ENCODE measurements at regions not wholly inside any gene's neighbourhood (a gene's known extent, or its start where the extent isn't known, plus 50 kb on each side); places are given as distances from the start of the nearest gene placed in this dataset.

DNA sequence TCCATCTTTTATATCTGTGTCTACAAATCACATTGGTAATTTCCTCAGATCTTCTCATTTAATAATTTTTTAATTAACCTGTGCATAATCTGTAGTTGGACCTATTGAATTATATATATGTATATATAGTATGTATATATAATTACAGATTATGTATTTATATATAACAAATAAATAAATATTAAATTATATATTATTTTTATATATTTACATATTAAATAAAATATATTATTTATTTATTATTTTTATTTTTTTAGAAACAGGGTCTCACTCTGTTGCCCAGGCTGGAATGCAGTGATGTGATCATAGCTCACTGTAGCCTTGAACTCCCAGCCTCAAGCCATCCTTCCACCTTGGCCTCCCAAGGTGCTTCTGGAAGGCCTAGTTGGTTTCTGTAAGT is 197.9 kb downstream of the FGF9 start:
- ChIA-PET POLR2A (no interaction called here), CTCF (no interaction called here)
- DNase-seq (ENCODE audit: low read depth, low spot score): no peak
- Histone ChIP-seq H3K4me3 (ENCODE audit: low read depth in 2 of 2, low read length in 2 of 2) (no peak overlapping the region), H3K4me1 (ENCODE audit: control insufficient read depth, insufficient read depth, low read length) (no peaks in the 10 kb centered on the region), H3K27me3 (ENCODE audit: control insufficient read depth, insufficient read depth, low read length) (no peaks in the 10 kb centered on the region), H3K27ac (ENCODE audit: low read length) (no peak overlapping the region), H3K36me3 (ENCODE audit: control insufficient read depth, insufficient read depth, low read length) (no peaks in the 10 kb centered on the region), H3K9me3 (ENCODE audit: control insufficient read depth, insufficient read depth, low read depth, low read length) (no peaks in the 10 kb centered on the region)
- intact Hi-C loops (cut with micrococcal nuclease; ENCODE audit: unreplicated experiment) (no loop called here), in situ Hi-C loops (cut with HindIII; ENCODE audit: low pct_unique_long_range_greater_than_20kb, low sequenced_read_pairs) (no loop called here)
- no peak for ATAC-seq
- no TSS peak for BruUV-seq (replicated peaks)
- TF ChIP-seq SIN3A (IDR thresholded peaks at IDR 0.05; ENCODE audit: borderline replicate concordance, insufficient read depth, low read depth, low read length): no peak
- no peak for TF ChIP-seq POLR2AphosphoS5 (IDR thresholded peaks at IDR 0.05; ENCODE audit: low read depth, low read length)
- TF ChIP-seq TCF7L2 (IDR thresholded peaks at IDR 0.05; ENCODE audit: low read depth, low read length): no peak
- TF ChIP-seq, protein P1, sequence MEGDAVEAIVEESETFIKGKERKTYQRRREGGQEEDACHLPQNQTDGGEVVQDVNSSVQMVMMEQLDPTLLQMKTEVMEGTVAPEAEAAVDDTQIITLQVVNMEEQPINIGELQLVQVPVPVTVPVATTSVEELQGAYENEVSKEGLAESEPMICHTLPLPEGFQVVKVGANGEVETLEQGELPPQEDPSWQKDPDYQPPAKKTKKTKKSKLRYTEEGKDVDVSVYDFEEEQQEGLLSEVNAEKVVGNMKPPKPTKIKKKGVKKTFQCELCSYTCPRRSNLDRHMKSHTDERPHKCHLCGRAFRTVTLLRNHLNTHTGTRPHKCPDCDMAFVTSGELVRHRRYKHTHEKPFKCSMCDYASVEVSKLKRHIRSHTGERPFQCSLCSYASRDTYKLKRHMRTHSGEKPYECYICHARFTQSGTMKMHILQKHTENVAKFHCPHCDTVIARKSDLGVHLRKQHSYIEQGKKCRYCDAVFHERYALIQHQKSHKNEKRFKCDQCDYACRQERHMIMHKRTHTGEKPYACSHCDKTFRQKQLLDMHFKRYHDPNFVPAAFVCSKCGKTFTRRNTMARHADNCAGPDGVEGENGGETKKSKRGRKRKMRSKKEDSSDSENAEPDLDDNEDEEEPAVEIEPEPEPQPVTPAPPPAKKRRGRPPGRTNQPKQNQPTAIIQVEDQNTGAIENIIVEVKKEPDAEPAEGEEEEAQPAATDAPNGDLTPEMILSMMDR (IDR thresholded peaks at IDR 0.05): no peak
- TF ChIP-seq, protein P2, sequence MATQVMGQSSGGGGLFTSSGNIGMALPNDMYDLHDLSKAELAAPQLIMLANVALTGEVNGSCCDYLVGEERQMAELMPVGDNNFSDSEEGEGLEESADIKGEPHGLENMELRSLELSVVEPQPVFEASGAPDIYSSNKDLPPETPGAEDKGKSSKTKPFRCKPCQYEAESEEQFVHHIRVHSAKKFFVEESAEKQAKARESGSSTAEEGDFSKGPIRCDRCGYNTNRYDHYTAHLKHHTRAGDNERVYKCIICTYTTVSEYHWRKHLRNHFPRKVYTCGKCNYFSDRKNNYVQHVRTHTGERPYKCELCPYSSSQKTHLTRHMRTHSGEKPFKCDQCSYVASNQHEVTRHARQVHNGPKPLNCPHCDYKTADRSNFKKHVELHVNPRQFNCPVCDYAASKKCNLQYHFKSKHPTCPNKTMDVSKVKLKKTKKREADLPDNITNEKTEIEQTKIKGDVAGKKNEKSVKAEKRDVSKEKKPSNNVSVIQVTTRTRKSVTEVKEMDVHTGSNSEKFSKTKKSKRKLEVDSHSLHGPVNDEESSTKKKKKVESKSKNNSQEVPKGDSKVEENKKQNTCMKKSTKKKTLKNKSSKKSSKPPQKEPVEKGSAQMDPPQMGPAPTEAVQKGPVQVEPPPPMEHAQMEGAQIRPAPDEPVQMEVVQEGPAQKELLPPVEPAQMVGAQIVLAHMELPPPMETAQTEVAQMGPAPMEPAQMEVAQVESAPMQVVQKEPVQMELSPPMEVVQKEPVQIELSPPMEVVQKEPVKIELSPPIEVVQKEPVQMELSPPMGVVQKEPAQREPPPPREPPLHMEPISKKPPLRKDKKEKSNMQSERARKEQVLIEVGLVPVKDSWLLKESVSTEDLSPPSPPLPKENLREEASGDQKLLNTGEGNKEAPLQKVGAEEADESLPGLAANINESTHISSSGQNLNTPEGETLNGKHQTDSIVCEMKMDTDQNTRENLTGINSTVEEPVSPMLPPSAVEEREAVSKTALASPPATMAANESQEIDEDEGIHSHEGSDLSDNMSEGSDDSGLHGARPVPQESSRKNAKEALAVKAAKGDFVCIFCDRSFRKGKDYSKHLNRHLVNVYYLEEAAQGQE (IDR thresholded peaks at IDR 0.05; ENCODE audit: insufficient read depth in 1 of 2, low read depth in 2 of 2, low read length in 1 of 2): no peak

DNA sequence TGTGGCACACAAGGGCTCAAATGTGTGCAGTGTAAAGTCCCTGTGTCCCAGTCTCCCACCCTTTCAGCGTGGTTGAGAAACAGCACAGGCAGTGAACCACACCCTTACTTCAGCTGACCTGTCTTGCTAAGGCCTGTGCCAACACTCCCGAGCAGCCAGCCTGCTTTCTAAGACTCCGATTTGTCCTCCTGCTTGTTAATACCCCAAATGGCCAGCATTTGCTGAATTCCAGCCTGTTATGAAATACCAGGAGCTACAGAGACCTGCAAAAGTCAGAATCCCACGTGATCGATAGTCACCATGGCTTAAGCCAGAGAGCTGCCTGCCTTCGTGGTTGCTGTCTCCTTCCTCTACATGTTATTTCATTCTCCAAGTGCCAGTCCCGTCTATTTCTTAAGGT is 200.5 kb downstream of the FGF9 start:
- no TSS peak for BruUV-seq (replicated peaks)

More for the DNA sequence above, 200.5 kb downstream of the FGF9 start:
- no peaks in the 10 kb centered on the region for H3K9me3 ChIP-seq (ENCODE audit: control insufficient read depth, insufficient read depth, low read depth, low read length)
- intact Hi-C loops (cut with micrococcal nuclease; ENCODE audit: unreplicated experiment): no loop called here
- ATAC-seq: no peak
- no peaks in the 10 kb centered on the region for H3K4me1 ChIP-seq (ENCODE audit: control insufficient read depth, insufficient read depth, low read length)
- no peaks in the 10 kb centered on the region for H3K36me3 ChIP-seq (ENCODE audit: control insufficient read depth, insufficient read depth, low read length)
- no peak for DNase-seq (ENCODE audit: low read depth, low spot score)
- ChIA-PET POLR2A (no interaction called here), CTCF (no interaction called here)
- no peak for TF ChIP-seq POLR2AphosphoS5 (IDR thresholded peaks at IDR 0.05; ENCODE audit: low read depth, low read length)
- no peak for TF ChIP-seq TCF7L2 (IDR thresholded peaks at IDR 0.05; ENCODE audit: low read depth, low read length)
- TF ChIP-seq, protein P2 (IDR thresholded peaks at IDR 0.05; ENCODE audit: insufficient read depth in 1 of 2, low read depth in 2 of 2, low read length in 1 of 2): no peak
- TF ChIP-seq, protein P1 (IDR thresholded peaks at IDR 0.05): no peak
- no peak for TF ChIP-seq SIN3A (IDR thresholded peaks at IDR 0.05; ENCODE audit: borderline replicate concordance, insufficient read depth, low read depth, low read length)
- H3K4me3 ChIP-seq (ENCODE audit: low read depth in 2 of 2, low read length in 2 of 2): no peak overlapping the region
- H3K27me3 ChIP-seq (ENCODE audit: control insufficient read depth, insufficient read depth, low read length): no peaks in the 10 kb centered on the region
- no peak overlapping the region for H3K27ac ChIP-seq (ENCODE audit: low read length)
- in situ Hi-C loops (cut with HindIII; ENCODE audit: low pct_unique_long_range_greater_than_20kb, low sequenced_read_pairs): no loop called here
